Mononuclear cell (primary cell): ENCODE measurements at regions not wholly inside any gene's neighbourhood (a gene's known extent, or its start where the extent isn't known, plus 50 kb on each side); places are given as distances from the start of the nearest gene placed in this dataset.
"Not testable (repeated sequence)": the region's sequence is repeated elsewhere in the genome, so short reads cannot be mapped to it uniquely, and the experiment has no call there.

Experiments
- H3K27me3 ChIP-seq: 2 replicates; pipeline ENCODE4 v1.6.0; 2011; ENCODE audit warnings: low read length, control low read depth; ENCODE audit not compliant: insufficient read depth
- H3K4me1 ChIP-seq: 2 replicates; pipeline ENCODE4 v1.5.1; 2011; ENCODE audit warnings: mild to moderate bottlenecking, low read length, control low read depth; ENCODE audit not compliant: insufficient read depth
- H3K4me3 ChIP-seq: 2 replicates; pipeline ENCODE4 v1.5.1; 2011; ENCODE audit warnings: mild to moderate bottlenecking, low read length, moderate library complexity
- H3K9me3 ChIP-seq: 2 replicates; pipeline ENCODE4 v1.5.1; 2011; ENCODE audit warnings: low read depth, mild to moderate bottlenecking, control low read depth, low read length

DNA sequence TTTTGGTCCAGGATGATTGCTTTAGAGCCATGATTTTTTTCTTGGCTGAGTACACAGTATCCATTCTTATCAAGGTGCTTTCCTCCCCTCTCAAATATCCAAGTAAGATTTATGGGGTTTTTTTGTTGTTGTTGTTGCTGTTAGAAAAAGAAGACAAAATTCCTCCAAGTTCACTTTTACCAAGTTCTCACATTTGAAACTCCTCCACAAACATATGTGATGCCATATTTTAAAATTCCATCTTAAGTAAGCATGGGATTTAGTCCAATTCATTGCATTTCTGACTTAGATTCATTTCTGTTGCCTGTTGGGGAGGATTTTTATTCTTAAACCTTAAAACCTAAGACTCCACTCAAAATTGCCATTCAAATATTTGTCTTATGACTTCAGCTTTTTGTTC lies 128.6 kb upstream of the SPATA12 start:
- H3K4me1 ChIP-seq = peaks cover 20% of the 10 kb centered on the region
- H3K4me3 ChIP-seq = no peak overlapping the region
- no peaks in the 10 kb centered on the region for H3K9me3 ChIP-seq
- H3K27me3 ChIP-seq = no peaks in the 10 kb centered on the region

DNA sequence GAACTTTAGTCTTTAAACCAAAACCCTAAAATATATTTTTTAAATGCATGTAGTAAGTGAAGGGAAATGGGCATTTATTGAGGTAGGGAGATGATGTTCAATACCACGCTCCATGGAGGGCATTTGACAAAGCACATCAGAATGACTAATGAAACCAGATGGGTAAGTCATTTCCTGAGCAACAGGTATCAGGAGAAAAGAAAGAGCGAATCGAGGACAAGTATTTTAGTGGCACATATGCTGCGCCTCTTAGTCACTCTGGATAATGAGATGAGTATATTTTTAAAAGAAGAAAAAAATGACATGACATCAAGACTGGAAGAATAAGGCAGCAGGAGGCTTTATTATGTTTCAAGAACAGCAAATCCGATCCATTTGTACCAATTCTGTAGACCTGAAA lies 129.0 kb upstream of the ARHGEF3 start:
- Histone ChIP-seq H3K4me1 (peaks cover 20% of the 10 kb centered on the region), H3K9me3 (no peaks in the 10 kb centered on the region), H3K4me3 (no peak overlapping the region), H3K27me3 (no peaks in the 10 kb centered on the region)

DNA sequence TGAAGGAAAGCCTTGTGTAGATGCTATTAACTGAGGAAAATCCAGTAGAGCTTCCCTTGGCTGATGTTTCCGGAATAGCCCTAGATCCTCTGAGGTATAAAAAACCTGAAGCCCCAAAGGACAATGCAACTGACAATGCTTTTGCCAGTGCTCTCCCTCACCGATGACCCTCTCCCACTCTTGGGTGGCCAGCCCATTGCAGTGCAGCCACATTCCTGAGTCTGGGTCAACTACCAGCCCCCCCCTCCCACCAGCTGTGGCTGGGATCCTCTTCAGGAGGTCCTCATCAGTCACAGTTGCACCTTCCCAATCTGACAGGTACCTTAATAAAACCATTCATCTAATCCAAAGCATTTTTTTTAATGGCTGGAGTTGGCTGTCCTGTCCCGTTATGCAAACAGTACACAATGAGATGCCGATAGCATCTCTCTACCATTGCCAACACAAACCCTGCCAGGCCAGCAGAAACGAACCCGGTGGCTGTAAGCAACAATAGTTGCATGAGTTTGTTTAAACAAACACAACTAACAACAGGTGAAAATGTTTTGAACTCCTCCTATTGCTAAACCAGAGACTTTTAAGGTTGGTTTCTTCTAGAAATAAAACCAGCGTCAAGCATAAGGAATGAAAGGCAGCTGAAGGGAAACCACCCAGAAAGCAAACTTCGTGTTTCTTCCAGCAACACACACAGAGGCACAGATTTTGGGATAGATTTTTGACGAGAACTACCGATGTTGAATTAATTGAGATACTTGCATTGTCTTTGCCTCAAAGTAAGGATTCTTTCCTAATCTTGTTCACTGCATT lies 128.3 kb upstream of the ARHGEF3 start:
- Histone ChIP-seq H3K27me3 (no peaks in the 10 kb centered on the region), H3K4me1 (peaks cover 21% of the 10 kb centered on the region), H3K4me3 (no peak overlapping the region), H3K9me3 (no peaks in the 10 kb centered on the region)

DNA sequence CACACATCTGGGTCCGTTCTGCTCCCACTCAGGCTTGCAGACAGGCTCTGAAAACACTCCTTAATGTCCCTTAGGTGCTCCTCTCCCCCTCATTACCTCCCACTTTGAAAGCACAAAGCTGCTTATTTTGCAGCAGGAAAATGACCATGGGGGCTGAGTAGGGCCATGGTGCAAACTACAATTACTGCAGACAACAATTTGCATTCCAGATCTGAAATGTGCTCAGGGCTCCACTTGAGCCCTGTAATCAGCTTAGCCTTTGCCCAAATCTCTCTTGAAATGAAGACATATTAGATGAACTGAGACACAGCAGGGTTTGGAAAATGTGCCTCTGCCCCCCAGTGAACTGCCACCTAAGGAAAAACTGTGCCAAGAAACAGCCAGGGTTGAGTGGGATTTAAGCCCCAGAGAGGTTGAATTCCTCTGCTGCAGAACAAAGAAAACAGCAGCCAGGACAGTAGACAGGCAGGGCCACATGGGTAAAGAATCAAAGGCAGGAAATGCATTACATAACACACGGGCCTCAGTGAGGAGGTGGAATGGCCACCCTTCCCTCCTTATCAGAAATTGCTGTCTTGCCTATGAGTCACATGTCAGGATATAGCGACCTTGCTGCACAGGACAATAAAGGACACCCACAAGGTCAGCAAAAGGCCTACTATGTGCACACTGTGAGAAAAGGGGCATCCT lies 126.8 kb upstream of the ARHGEF3 start:
- no peak overlapping the region for H3K4me3 ChIP-seq
- peaks cover 35% of the 10 kb centered on the region for H3K4me1 ChIP-seq
- no peaks in the 10 kb centered on the region for H3K9me3 ChIP-seq
- no peaks in the 10 kb centered on the region for H3K27me3 ChIP-seq

DNA sequence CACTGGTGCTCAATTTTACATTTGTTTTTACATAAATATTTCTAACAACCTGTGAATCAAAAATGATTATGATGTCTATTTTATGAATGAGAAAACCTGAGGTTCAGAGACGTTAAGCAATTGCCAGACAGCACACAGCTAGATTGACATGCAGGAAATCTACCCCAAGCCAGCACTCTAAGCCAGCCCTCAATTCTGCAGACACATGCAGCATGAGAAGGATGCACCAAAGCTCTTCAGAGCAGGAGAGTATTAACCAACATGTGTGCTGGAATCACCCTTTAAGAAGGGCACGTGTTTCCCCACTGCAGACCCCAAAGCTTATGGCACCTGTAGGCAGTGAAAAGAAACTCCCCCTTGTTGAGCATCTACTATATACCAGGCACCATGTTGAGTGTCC lies 126.1 kb upstream of the ARHGEF3 start:
- H3K4me1 ChIP-seq = peaks cover 42% of the 10 kb centered on the region
- no peaks in the 10 kb centered on the region for H3K9me3 ChIP-seq
- H3K4me3 ChIP-seq = no peak overlapping the region
- H3K27me3 ChIP-seq = no peaks in the 10 kb centered on the region

DNA sequence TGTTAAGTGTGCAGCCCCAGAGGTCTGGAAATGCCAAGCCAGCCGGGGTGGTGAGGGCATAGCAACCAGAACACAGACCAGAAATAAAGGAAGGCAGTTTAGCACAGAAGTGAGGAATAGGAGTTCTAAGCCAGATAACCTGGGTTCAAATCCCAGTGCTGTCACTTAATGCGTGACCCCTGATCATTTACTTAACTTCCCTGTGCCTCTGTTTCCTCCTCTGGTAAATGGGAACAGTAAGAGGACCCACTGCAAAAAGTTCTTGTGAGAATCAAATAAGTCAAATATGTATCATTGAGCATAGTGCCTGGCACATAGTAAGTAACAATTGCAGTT lies 125.2 kb upstream of the ARHGEF3 start:
- Histone ChIP-seq H3K4me1 (peaks cover 49% of the 10 kb centered on the region), H3K27me3 (no peaks in the 10 kb centered on the region), H3K9me3 (no peaks in the 10 kb centered on the region), H3K4me3 (no peak overlapping the region)

DNA sequence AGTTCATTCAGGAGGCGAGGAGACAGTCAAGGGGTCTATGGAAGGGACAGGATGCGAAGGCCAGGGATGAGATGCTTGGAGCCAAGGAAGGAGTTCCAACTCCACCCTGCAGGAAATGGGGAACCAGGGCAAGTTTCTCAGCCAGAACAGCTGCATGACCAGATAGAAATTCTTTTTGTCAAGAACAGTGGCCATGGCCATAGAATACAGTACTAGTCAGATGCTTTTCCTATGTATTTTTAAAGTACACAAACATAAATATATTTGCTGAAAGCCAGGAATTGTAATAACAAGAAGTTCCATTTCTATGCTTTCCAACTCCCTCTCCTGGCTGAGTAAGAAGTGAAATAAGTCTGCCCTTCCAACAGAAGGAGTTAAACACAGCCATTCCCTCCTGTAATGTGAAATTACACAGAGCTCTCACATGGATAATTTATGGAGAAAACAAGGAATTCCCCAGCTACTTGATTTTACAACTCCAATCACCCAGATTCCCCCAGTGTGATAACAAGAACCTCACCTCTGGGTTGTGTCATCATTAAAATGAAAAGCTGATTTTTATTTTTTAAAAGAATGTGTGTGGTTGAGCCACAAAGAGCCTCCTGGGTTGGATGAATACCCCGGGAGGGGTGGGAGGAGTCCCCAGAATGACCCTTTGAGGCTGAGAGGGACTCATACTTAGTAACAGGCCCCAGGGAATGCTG lies 124.6 kb upstream of the ARHGEF3 start:
- peaks cover 54% of the 10 kb centered on the region for H3K4me1 ChIP-seq
- no peak overlapping the region for H3K4me3 ChIP-seq
- H3K9me3 ChIP-seq = no peaks in the 10 kb centered on the region
- H3K27me3 ChIP-seq = no peaks in the 10 kb centered on the region

DNA sequence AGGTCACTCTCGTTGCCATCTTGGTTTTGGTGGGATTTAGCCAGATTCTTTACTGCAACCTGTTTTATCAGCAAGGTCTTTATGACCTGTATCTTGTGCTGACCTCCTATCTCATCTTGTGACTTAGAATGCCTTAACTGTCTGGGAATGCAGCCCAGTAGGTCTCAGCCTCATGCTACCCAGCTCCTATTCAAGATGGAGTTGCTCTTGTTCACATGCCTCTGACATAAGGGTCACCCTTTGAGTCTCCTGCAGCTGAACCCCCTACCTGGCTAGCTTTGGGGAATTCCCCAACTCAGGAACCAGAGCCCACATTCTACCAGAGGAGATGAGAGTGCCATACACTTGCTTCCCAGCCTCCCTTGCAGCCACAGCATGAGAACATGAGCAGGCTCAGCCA lies 123.0 kb upstream of the ARHGEF3 start:
- H3K27me3 ChIP-seq, H3K9me3 ChIP-seq, H3K4me3 ChIP-seq: not testable (repeated sequence)
- peaks cover 58% of the 10 kb centered on the region for H3K4me1 ChIP-seq

DNA sequence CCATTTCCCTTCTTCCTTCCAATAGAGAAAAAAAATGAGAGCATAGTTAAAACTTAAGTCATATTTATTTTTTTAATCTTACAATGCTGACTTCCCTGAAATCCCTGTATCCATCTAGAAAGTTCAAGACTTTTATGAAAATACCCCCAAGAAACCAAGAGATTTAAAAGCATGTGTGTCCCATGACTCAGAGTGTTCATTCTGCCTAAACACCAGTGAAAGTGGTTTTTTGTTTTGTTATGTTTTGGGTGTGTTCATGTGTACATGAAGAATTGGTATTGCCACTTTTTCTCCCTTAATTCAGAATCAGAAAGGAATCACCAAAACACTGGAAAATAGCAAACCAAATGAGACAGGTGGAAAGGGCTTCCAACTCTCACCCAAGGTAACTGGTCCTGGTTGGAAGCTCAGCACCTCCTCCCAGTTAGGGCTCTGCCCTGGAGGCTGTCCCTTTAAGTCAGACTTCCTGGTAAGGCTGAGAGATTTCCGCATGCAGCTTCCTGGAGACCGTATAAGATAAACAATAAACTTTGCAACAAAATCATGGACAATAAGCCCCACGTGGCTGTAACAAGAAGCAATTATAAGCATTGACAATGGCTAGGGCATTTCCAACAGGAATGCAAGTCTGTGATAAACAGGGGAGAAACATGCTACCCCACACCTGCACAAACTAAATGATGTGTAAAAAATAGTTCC lies 121.9 kb upstream of the ARHGEF3 start:
- H3K9me3 ChIP-seq = no peaks in the 10 kb centered on the region
- H3K4me1 ChIP-seq = peaks cover 61% of the 10 kb centered on the region
- H3K27me3 ChIP-seq = no peaks in the 10 kb centered on the region
- no peak overlapping the region for H3K4me3 ChIP-seq

DNA sequence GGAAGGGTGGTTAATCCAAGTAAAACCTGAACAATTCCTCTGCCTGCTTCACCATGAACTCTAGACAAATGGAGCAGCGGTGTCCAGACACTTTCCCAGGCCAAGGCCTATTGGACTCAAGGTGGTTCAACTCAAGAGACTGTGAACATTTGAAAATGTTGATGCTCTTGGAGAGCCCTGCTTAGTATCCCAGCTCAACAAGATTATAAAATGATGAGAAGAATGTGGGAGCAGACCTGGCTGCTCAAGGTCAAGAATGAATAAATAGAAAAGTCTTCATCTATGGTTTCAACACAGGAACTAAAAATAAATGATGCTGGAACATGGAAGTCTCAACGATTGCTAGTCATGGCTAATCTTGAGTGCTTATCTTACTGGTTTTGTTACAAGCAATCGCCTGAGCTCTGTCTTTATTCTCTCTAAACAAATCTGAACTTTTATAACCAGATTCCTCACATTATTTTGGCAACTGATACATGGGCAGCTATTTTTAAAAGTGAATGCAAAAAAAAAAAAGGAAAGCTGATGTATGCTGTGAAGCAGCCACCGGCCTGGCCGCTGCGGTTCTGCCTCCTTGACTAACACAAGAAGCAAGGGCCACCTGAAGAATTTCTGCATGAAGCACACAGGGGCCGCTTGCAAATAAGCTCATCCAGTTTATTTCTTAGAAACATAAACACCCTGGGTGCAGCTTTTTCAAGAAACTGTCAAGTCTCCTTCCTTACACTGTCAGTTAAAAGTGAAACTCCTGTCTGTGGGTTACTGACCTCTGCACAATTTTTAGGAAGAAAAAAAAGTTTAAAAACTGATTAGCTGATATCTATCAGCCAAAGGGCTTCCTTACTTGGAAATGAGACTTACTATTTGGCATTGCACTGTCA lies 120.1 kb upstream of the ARHGEF3 start:
- no peaks in the 10 kb centered on the region for H3K27me3 ChIP-seq
- H3K4me3 ChIP-seq = no peak overlapping the region
- H3K4me1 ChIP-seq = peaks cover 66% of the 10 kb centered on the region
- no peaks in the 10 kb centered on the region for H3K9me3 ChIP-seq

DNA sequence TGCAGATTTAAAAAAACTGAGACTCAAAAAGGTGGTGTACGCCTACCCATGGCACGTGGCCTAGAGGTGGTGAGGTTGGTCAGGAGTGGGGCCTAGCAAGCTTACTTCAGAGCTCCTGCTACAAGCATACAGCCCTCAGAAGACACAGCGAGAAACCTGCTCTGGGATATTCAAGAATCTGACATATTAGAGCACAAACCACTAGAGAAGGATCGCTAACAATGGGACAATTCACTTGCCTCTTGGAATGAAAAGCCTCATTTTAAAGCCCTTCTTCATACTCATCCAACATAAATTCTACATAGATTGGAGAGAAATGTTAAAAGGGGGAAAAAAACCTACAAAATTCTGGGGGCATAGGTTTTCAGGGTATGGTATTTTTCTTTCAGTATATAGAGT lies 118.0 kb upstream of the ARHGEF3 start:
- H3K9me3 ChIP-seq = no peaks in the 10 kb centered on the region
- H3K27me3 ChIP-seq = no peaks in the 10 kb centered on the region
- peaks cover 79% of the 10 kb centered on the region for H3K4me1 ChIP-seq
- H3K4me3 ChIP-seq = no peak overlapping the region

DNA sequence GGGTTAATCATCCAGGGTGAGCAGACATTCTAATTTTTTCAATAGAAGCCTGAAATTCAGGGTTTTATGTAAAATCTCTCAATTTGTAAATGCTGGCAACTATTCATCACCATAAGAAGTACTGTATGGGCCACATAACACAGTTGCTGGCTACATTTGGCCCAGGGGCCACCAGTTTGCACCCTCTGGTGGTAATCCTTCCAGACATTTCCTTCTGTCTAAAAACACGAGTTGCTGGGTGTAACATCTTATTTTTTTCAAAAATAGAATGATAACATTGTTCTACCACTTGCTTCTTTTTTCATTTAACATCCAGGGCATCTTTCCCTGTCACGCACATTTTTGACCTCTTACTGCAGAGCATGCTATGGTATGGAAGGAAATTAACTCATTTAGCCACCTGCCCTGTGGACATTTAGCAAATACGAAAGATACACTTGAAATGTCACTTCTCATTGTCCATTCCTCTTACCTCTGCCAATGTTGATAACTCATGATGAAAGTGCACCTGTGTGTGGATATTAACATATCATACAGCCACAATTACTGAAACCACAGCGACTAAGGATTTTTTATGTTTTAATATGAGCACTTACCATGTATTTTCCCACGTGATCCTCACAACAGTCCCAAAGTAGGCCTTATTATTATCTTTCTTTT lies 117.5 kb upstream of the ARHGEF3 start:
- H3K27me3 ChIP-seq = no peaks in the 10 kb centered on the region
- no peaks in the 10 kb centered on the region for H3K9me3 ChIP-seq
- H3K4me1 ChIP-seq = peaks cover 73% of the 10 kb centered on the region
- H3K4me3 ChIP-seq = no peak overlapping the region

DNA sequence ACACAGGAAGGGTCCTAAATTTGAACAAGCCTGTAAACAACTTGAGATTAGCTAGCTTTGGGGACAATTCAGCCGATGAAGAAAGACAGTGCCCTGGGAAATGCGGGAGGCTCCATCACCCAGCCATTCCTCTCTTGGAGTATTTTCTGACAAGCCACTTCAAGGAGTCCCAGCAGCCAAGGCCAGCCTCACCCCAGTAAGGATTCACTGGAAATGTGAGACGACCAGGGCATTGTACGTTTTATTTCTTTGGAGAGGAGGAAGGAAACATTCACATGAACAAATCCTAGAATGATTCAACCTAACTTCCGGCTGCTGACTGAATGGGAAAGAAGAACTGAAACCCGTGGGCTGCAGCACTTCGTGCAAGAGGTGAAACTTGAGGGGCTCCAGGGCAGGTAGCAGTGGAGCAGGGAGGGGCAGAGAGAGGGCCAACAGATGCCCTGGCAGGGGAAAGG lies 116.4 kb upstream of the ARHGEF3 start:
- H3K4me3 ChIP-seq = no peak overlapping the region

More for the DNA sequence above, 116.4 kb upstream of the ARHGEF3 start:
- Histone ChIP-seq H3K27me3 (no peaks in the 10 kb centered on the region), H3K4me1 (peaks cover 62% of the 10 kb centered on the region), H3K9me3 (no peaks in the 10 kb centered on the region)
